ENCODE measurements at regions not wholly inside any gene's neighbourhood (a gene's known extent, or its start where the extent isn't known, plus 50 kb on each side); places are given as distances from the start of the nearest gene placed in this dataset.

DNA sequence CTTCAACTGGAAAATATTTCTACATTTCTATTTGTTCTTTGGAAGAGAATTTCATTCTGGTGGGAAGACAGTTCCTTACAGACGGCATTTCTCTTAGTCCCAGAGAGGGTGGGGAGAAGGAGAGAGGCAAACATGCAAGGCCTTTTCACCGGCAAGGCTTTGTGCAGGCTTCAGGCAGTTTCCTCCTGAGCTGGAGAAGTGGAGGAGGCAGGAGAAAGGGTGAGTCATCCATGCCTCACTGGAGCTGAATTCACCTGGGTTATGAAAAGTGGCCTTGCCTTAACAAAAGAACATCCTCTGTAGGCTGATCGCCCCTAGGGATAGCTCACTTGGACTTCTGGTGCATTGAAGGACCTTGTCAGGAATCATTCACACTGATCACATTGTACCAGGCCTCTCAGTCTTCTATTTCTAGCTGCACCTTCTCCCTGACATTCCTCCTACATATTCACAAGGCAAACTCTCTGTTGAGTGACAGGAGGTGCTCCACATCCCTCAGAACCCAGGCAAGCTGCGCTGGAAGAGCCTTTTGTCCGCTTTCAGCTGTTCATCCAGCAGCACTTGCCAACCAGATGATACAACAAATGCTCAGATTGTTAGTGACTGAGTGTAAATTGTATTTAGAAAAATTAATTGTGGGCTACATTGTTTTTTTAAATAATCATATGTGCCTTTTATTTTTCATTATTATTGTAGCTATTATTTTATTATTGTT is 796.1 kb downstream of the DCDC2C start:
- no peak for DNase-seq (ENCODE audit: low read depth)

GRCh38 chr2:4501525-4501924 is 798.1 kb downstream of the DCDC2C start:
- no peak for DNase-seq (ENCODE audit: low read depth)

- no peak for DNase-seq (ENCODE audit: low read depth)
These were observed 799.0 kb downstream of the DCDC2C start for GRCh38 chr2:4502230-4502843.

DNA sequence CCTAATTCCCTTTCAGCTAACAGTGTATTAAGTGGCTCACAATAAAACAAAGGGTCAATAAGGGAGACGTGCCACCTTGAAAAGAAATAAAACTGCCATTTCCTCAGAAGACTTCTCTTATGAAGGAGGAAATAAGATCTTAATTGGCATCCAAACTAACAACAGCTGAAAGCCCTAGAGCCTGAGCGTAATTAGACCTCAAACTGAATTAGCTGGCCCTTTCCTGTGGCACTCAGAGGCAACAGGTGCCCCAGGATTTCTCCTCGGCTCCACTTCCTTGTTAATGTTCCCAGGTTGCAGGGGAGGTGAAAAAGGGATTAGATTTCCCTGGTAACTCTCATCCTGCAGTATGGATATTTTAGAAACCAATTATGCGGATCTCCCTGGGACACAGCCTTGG is 804.3 kb downstream of the DCDC2C start:
- no peak for DNase-seq (ENCODE audit: low read depth)

GRCh38 chr2:4515871-4516761 is 812.7 kb downstream of the DCDC2C start:
- DNase-seq (ENCODE audit: low read depth) = no peak

- no peak for DNase-seq (ENCODE audit: low read depth)
These were observed 815.2 kb downstream of the DCDC2C start for GRCh38 chr2:4518596-4518995.

DNA sequence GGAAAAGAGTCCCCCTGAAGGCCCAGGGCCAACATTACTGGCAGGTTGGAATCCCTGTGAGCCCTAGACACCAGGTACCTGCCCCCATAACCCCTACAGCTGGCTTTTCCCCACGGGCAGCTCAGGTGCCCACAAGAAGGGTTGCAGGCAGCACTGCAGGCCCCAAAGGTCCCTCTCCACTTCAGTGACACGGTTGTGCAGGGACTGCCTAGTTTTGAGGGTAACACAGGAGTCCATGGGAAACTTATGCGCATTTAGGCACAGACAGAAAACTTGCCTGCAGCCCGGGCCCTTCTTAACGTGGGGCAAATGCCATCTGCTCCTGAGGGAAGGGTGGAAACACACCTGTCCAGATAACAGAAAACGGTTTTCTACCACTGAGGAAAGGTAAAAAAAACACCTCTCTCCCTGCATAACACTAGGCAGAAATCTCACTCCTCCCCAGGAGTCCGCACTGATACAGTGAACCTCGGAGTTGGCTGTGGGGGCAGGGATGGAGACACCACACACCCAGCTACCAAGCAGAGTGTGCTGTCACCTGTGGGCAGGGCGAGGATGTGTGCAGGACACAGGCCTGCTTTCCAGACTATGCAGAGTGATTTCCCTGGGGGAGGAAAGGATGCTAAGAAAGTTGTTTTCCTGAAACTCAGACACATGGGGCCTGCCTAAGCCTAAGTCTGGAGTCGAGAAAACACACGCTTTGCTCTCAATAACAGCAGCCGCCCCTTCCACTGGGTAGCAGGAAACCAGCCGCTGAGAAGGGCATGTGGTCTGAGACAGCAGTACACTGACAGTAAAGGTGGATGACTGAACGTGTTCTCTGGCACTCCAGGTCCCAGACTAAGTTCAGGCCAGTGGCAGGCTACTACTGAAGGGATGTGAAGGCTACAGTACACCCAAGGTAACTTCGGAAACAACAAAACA is 819.4 kb downstream of the DCDC2C start:
- no peak for DNase-seq (ENCODE audit: low read depth)

- no peak for DNase-seq (ENCODE audit: low read depth)
These were observed 824.0 kb downstream of the DCDC2C start for GRCh38 chr2:4527416-4527815.

GRCh38 chr2:4528246-4528645 is 824.9 kb downstream of the DCDC2C start:
- no peak for DNase-seq (ENCODE audit: low read depth)

- DNase-seq (ENCODE audit: low read depth) = no peak
These were observed 825.4 kb downstream of the DCDC2C start for GRCh38 chr2:4528773-4529172.

DNA sequence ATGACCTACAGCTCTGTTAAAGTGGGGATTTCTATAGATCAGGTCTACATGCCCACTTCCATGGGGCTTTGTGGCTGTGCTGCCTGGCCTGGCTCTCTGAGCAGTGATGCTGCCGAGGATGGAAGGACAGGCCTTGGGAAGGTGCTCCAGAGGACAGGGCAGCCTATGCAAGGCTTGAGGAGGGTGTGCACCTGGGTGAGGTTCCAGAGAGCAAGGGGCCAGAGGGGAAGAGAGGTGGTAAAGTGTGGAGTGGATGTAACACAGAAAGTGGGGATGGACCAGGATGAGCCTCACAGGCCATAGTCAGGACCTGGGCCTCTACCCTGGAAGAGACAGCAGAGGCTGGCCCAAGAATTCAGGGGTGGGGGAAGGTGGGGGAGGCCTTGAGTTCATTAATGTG is 826.4 kb downstream of the DCDC2C start:
- no peak for DNase-seq (ENCODE audit: low read depth)

DNA sequence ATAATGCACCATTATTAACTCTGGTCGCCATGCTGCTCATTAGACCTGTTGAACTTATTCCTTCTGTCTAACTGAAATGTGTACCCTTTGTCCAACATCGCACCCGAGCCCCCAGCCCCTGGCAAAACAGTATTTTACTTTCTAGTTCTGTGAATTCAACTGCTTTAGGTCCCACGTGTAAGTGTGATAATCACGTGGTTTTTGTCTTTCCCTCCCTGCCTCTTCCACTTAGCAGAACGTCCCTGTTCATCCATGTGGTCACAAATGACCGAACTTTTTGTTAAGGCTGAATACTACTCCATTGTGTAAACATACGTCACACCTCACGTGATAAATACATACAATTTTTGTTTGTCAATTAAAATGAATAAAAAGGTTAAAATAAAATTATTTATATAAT is 826.9 kb downstream of the DCDC2C start:
- no peak for DNase-seq (ENCODE audit: low read depth)

DNA sequence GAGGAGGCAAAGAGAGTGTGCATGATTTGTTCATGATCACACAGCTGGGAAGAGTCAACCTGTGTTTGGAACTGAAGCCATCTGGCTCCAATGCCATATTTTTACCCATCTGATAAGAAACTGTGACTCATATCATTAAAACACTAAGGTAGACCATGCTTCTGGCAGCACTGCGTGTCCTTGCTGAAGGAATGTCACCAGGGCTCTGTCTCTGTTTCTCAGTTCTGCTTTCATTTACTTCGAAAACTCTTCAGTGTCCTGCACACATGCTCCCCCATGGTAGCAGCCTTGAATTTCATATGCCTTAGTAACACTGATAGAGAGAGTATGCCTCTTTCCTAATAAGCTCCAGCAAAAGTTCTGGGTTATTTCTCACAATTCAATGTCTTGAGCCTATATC is 830.4 kb downstream of the DCDC2C start:
- DNase-seq (ENCODE audit: low read depth) = no peak

GRCh38 chr2:4539121-4539520 is 835.7 kb downstream of the DCDC2C start:
- no peak for DNase-seq (ENCODE audit: low read depth)

GRCh38 chr2:4549666-4550210 is 846.4 kb downstream of the DCDC2C start:
- DNase-seq (ENCODE audit: low read depth) = no peak

- no peak for DNase-seq (ENCODE audit: low read depth)
These were observed 848.5 kb downstream of the DCDC2C start for GRCh38 chr2:4551691-4552474.

DNA sequence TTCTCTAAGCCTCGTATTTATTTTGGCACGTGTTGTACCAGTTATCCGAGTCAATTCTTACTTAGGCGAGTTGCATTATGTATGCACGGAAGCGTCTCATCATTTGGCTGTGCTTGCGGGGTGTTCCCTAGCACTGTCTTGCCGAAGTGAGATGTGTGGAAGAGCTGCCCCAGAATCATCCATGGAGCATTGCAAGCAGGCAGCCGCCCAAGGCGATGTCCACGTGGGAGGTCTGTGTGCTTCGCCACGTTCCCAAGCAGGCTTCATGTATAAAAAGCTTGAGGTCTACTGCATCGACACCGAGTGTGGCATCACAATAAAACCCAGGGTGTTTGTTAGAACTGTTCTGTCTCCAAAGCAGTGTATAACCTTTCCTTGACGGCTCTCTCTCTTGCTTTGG is 849.9 kb downstream of the DCDC2C start:
- DNase-seq (ENCODE audit: low read depth) = no peak

- DNase-seq (ENCODE audit: low read depth) = no peak
These were observed 852.9 kb downstream of the DCDC2C start for GRCh38 chr2:4556135-4556896.

GRCh38 chr2:4561196-4561595 is 857.8 kb downstream of the DCDC2C start:
- no peak for DNase-seq (ENCODE audit: low read depth)

GRCh38 chr2:4576075-4576474 is 872.7 kb downstream of the DCDC2C start:
- no peak for DNase-seq (ENCODE audit: low read depth)

Measured in fibroblast of the conjunctiva (primary cell).